HG02870 (cell line): ENCODE measurements at regions not wholly inside any gene's neighbourhood (a gene's known extent, or its start where the extent isn't known, plus 50 kb on each side); places are given as distances from the start of the nearest gene placed in this dataset.

Experiments used
- ATAC-seq: cut with Tn5 transposase; IDR thresholded peaks from one replicate; pipeline ENCODE4 v1.9.1; 2021; ENCODE audit warnings: mild to moderate bottlenecking, moderate library complexity; ENCODE audit not compliant: unreplicated experiment

DNA sequence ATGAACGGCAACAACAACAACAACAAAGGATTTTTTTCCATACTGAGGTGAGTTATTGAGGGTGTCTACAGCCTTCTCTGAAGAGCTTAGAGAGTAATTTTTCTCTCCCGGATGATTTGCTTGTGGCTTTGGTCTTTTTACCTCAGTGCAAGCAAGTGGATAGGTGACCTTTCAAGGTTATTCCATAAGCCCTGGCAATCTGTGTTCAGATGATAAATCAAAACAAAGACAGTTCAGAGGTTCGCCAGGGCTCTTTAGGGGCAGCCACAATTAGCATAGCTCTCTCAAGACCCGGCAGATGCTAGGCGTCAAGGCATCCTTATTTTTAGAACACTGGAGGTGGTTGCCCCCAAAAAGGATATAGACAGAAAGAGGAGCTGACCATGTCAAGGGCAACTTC lies 417.9 kb upstream of the C9orf72 start:
- ATAC-seq = no peak

DNA sequence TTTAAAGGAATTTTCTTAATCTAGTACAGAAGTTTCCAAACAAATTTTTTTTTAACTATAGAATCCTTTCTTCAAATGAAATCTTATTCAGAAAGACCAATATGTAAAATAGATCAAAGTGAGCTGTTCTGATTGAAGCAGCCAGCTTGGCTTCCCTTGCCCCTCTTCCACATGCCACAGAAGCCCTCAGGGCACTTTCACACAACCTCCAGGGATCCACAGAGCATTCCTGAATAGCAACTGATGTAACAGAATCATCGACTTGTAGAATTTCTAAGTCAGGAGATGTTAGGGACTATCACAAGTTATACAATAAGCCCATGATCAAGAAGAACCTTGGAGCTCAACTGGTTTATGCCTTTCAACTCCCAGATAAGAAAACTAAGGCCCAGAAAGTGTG lies 427.8 kb upstream of the C9orf72 start:
- ATAC-seq = no peak

DNA sequence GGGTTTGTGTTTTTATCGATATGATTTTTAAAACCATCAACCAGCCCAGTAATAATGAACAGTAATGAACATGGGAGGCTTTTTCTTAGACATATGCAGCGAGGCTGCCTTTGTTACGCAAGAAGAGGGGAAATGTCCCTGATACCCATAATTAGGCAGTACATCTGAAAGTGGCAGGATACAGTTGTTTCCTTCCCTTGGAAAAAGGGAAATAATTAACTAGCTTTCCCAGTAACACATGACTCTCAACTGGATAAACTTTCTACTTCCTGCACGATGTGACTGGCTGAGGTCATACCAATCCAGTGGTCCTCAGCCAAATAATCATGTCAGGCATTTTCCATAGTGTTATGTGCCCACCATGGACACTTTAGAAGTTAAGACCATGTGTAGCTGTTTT lies 431.6 kb upstream of the C9orf72 start:
- ATAC-seq = no peak

DNA sequence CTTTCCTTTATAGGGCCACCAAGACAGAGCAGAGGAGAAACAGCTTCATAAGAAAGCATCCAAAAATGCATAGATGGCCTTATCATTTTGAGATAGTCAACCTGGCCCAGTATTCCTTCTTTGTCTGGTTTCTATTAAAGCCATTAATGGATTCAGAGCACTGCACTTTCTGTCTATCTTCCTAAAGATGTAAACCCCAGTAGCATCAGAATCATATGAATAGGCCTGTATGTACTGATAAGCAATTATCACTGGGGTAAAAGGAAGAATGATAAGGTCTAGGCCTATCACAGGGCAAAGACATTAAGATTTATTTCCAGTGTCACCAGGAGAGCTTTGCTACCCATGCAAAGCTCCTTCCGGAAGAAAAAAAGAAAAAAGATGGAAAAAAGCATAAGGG lies 432.5 kb upstream of the C9orf72 start:
- ATAC-seq = no peak

DNA sequence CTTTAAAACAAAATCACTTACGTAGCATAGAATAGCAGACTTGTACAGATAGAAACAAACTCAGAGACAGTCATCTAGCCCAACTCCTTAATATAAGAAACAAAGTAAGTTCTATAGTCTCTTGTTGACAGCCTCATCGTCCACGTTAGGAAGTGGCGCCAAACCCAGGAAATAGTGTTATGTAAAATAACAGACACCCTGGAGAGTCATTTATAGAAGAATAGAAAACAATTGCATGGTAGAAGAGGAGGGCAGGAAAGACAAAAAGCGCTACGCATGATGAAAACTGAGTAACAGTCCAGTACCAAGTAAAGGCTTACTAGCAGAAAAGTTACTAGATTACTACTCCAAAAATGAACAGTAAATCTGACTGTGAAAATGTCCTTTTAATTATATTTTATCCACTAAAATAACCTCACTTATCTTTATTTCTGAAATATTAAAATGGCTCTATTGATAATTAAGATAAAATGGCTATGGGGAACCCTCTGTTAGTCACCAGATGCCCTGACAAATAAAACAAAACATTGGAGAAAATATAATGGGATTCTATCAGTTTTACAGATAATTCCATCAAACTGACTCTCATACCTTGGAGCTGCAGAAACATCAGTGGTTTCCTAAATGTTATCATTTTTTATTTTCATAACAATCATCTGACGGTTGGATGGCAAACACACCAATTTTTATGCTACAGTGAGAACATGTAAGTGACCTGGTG lies 434.0 kb upstream of the C9orf72 start:
- no peak for ATAC-seq

DNA sequence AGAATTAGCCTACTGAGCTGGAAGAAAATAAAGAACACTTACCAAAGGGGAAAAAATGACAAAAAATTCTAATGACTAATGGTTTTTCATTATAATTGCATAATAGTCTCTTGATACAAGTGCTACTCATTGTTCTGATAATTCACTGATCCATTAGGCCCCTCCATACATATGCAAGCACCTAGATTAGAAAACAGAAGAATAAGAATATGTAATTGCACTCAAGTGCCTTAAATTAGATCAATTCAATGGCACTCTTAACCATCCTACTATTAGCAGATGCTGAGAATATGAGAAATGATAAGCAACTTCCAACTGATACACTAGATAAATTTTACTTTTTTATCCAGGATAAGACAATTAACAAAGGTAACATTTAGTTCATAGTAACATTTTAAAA lies 440.9 kb upstream of the C9orf72 start:
- no peak for ATAC-seq

DNA sequence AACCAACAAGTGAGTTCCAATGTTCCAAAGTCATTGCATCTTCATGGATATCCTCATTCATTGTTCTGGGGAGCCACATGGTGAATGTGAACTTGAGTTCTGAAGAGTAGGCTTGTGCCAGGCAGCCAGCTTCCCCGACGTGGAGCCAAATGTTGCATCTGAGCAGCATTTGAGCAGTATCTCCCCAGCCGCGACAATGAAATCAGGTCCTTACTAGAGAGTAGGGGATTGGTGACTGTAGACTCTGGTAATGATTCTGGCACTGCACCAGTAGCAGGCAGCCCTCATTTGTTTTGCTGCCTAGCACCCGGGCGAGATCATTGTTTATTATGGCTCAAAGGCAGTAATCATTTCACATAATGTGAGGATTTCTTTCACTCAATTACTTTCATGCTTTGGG lies 451.4 kb upstream of the C9orf72 start:
- ATAC-seq = no peak

DNA sequence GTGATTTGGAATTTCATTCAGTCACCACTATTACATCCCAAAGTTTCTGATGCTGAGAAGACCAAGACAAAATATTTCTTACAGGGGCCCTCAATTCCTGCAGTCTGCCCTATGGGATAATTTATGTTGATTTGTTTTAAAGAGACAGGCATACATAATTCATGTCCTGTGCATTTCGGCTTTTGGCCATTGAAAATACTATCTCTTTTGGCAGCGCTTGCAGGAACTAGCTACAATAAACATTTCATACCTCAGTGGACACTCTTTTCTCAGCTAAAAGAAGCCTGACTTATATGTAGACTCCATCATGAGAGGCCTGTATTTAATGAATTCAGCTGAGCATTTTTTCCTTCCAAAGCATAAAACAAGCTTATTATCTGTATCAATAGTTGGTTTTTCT lies 451.9 kb upstream of the C9orf72 start:
- no peak for ATAC-seq

DNA sequence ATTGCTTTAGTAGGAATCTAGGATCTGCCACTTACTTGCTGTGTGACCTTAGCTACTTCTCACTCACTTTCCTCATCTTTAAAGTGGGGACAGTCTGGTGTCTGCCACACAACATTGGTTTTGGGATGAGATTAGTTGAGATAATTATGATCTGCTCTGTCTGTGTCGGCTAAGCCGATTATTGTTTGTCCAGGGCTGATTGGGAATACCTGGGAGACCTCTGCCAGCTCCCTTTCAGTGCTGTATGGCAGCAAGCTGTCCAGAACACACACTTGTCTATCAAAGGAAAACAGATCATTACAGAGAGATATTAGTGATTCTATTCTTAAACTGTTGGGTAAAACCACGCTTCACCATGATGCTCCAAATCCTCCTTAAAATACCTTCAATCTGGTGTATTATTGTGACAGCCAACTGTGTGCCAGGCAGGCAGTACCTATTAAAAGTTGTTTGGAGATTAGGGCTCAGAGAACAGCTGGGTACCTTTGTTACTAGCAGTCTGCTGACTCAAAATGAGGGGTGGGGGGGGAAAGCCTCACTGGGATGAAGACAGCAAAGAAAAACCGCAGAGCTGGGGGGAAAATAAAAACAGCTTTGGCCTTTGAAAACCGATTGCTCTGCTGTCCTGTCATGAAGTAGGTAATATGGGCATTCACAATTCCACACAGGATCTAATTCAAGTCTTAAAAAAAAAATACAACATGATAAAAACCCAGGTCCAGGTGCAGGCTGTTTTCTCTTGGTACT lies 458.4 kb upstream of the C9orf72 start:
- ATAC-seq = no peak

DNA sequence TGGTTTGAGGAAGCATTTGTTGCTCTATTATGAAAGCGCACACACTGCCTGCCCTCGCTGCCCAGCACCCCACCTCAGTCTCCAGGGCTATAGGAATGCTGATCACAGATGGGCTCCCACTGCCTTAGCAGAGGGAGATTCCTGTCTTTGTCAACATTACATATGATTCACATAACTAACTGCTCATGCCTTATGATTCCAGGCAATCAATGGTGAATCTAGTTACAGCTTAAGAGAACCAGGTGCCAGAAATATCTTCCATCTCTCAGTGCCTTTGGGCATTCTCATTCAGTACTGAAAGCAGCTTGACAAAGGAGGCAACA lies 458.9 kb upstream of the C9orf72 start:
- ATAC-seq = no peak

DNA sequence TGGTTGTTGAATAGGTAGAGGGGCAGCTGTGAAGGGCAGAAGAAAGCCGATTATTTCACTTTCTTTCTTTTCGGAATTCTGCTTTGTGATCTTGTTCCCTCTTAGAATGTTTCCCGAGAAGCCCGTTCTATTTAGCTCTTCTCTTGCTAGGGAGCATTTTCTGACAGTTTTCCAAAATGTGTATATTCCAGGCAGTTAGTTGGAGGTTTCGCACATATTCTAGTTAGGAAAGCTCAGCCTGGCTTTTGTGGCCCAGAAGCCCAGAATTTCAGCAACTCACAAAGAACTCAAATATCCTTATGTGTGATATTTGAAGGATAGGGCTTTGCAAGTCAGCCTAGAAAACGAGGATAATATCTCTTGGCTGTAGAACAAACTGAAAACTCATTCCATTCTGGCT lies 461.0 kb upstream of the C9orf72 start:
- no peak for ATAC-seq

DNA sequence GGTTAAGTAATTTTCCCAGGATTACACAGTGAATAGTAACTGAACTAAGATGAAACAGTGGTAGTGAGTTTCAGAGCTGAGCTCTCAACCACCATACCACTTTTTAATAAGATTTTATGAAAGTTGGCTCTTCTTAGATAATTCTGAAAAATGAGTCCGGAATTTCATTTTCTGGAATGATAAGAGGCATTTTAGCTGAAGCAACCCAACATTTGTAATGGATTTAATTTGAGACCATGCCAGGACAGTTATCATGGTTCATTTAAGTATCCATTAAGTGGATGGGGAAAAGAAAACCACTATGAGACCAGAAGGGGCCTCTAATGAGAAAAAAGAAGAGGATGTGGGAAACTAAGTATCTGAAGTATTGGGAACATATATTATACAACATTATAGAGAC lies 464.7 kb upstream of the C9orf72 start:
- no peak for ATAC-seq

DNA sequence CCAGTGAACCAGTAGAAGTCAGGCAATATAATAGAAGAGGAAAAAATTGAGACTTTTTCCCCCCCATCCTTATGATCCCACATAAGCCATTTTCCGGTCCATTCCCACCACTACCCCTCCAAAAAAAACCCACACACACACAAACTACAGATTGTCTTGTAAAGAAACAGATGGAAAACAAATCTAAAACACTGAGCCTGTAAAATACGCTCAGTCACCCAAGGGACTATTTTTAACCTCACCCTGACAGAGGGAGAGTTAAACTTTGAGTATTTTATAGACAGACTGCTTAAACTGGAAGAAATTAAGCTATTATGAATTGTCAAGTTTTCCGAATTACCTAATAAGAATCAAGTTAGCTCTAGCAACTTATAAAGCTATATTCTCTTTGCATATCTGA lies 471.8 kb upstream of the C9orf72 start:
- ATAC-seq = no peak

DNA sequence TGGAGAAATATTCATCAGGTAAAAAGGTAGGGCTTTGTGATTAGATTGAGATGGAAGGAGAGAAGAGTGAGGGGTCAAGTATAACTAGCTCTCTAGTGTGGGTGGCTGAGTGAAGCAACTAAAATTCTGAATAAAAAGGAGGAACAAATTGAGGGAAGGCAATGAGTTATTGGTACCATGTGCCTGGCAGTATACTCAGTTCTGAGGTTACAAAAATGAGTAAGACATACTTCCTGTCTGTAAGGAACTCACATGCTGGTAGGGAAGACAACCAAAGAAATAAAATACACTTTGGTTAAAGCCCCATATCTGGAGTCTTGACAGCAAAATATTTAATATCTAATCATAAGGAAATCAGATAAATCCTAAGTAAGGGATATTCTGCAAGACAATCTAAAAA lies 476.8 kb upstream of the C9orf72 start:
- no peak for ATAC-seq

DNA sequence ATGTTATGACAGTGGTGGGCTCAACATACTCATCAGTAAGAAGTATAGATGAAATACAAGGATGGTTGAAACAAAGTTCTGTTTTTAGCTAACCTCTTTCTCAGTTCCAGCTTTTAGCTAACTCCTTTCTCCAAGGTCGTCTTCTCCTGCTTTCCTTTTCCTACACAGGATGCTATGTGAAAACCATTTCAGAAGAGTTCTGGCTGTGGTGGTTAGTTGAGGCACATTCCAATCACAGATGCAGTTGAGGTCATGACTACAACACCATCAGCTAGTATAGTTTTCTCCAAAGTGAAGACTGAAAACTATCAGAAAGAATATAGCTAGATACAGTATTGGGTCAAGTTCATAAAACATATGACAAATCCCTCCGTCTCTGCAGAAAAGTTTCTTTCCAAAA lies 477.7 kb upstream of the C9orf72 start:
- ATAC-seq = no peak

DNA sequence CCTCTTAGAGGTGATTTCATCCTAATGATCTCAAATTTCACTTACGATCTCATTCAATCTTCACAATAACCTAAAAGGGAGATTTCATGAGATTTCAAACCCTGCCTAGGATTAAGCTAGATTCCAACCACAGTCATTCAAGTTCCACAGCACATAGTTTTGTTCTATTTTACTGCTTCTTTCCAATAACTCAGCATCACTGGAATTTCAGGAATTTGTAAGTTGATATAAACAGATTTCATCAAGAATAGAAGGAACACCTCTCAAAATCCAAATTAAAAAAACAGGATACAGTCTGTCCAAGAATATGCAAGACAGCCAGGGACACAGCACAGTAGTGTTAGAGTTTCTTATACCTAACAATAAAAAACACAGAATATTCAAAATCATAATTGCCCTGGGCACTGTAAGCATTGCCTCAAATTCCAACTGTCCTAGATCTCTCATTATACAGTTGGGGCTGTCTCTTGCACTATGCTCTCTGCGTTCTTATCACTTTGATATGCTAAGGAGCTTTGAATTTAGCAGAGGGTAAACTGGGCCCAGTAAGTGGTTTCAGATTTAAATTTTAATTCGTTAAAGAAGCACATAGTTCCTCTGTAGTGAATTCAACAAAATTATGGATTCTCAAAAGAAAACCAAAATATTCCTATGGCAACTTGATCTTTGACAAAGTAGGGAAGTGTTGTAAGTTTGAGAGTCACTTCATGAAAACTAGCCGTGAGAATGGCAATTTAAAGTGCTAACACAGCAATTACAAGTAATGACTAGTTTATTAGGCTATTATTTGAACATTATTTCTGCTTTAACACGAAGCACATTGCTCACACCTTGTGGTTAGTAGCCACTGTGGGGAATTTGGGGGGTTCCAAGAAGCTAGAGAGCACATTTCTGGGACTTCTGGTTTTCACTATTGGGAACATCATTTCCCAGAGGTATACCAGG lies 478.6 kb upstream of the C9orf72 start:
- no peak for ATAC-seq

DNA sequence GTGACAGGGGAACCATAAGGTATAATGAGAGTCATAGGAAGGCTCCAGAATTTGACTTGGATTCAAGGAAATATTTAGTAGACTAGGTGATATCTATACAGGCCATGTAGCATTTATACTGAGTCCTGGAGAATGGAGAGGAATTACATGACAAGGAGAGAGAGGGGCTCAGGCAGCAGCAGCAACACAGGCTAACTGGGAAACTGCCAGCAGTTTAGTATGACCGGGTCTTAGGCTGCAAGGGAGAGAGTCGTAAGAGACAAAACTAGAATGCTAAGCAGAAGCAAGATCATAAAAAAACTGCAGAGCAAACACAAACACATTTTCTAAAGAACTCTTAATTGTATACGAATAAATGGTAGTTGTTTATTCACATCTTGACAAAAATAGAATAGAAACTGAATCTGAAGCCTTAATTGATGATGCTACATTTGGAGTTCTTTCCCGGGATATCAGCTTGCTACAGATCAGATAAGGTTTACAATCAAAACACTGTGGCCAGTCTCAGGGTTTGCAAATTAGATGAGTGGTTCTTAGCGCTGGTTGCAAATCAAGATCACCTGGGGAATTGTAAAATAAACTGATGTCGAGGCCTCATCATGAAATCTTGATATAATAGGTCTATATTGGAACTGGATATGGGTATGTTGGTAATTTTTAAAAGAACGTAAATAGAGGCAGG lies 480.0 kb upstream of the C9orf72 start:
- ATAC-seq = no peak

DNA sequence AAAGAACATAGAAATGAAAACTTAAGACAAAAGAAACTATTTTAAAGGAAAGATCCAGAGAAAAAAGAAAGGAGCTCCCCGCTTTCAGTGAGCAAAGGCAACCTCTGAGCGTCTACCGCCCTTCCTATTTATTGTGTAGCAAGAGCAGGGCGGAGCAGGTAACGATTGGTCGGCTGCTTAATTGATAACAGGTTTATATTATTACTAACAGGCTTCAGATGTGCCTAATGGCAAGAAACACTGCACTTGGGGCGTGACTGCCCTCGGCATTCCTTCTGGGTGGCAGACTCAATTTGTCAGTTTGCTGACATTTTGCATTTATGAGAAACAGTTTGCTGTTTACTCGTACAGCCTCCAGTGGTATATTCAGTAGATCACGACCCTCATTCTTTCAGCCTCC lies 482.7 kb upstream of the C9orf72 start:
- no peak for ATAC-seq

DNA sequence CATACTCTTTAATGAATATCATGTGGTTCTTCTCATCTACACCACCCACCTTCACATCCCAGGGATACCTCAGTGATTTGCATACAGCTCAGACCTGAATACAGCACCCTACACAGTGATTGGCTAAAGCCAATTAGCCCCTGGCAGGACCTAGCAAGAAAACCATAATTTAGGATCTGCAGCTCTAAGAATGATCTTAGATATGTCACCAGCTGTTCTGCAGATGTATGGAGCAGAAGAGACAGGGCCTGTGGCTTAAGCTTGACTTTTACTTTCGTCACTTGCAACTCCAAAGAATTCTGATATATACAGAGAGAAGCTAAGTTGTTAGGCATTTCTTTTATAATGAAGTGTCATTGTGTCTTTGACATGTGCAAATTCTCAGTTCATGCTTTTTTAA lies 483.2 kb upstream of the C9orf72 start:
- no peak for ATAC-seq

DNA sequence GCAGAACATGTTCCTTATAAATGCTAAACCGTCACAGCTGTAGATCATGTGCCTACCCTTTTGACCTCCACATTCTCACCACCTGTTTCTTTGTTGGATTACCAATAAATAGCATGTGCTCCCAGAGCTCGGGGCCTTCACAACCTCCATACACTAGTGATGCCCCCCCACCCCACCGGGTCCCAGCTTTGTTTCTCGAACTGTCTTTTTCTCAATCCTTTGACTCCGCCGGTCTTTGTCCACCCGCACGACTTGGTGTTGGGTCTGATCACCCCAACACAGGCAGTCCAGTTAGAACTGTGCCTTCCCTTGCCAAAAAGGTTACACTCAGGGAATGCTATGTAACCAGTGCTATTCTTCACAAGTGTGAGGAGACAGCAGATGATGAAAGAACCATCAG lies 485.9 kb upstream of the C9orf72 start:
- ATAC-seq = no peak

DNA sequence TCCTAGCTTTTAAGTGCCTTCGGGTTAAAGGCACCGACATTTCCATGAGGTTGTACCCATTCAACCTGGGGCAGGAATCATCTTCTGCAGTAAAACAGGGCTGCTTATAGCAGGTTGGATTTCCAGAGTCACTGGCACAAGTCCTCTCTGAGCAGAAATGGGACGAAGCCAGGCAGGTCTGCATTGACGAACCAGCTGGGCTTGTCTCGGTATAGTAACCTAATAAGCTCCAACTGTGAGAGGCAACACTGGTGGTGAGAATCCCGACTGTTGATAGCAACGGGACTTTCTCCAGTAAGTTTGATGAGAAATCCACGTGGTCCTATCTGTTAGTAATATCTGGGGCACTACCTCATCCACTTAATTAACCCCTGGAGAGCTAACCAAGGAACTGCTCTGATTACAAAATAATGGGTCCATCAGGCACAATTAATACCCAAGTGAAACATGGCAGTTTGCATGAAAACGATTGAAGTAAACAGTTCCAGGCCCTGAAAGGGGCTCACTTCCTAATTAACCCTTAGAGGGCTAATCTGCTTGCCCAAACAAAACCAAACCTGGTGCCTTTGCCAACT lies 491.0 kb upstream of the C9orf72 start:
- ATAC-seq = no peak
